Endothelial cell of umbilical vein (primary cell): ENCODE measurements at regions not wholly inside any gene's neighbourhood (a gene's known extent, or its start where the extent isn't known, plus 50 kb on each side); places are given as distances from the start of the nearest gene placed in this dataset.

ENCODE experiments used
- EZH2 ChIP-seq: IDR thresholded peaks from 2 replicates; pipeline ENCODE4 v1.6.1; 2012; ENCODE audit warnings: borderline replicate concordance, low read depth, mild to moderate bottlenecking, moderate library complexity, low read length, inconsistent platforms; ENCODE audit not compliant: severe bottlenecking
- JUN ChIP-seq: IDR thresholded peaks from 2 replicates; pipeline ENCODE4 v1.6.1; 2011; ENCODE audit warnings: borderline replicate concordance, low read depth; ENCODE audit not compliant: insufficient read length, insufficient read depth
- TF ChIP-seq, protein P1 (sequence below), 2 donors: IDR thresholded peaks; 1 replicate in 1 of 2; 2 replicates in 1 of 2; pipeline ENCODE4 v1.5.1; 2011; ENCODE audit warnings: low read length in 2 of 2, mild to moderate bottlenecking in 2 of 2, moderate library complexity in 2 of 2, control low read depth in 1 of 2, inconsistent platforms in 1 of 2, low read depth in 1 of 2; ENCODE audit not compliant: insufficient read depth in 1 of 2; ENCODE audit errors: extremely low read depth in 1 of 2

- no peak for TF ChIP-seq EZH2
- no peak for TF ChIP-seq JUN
- TF ChIP-seq, protein P1, sequence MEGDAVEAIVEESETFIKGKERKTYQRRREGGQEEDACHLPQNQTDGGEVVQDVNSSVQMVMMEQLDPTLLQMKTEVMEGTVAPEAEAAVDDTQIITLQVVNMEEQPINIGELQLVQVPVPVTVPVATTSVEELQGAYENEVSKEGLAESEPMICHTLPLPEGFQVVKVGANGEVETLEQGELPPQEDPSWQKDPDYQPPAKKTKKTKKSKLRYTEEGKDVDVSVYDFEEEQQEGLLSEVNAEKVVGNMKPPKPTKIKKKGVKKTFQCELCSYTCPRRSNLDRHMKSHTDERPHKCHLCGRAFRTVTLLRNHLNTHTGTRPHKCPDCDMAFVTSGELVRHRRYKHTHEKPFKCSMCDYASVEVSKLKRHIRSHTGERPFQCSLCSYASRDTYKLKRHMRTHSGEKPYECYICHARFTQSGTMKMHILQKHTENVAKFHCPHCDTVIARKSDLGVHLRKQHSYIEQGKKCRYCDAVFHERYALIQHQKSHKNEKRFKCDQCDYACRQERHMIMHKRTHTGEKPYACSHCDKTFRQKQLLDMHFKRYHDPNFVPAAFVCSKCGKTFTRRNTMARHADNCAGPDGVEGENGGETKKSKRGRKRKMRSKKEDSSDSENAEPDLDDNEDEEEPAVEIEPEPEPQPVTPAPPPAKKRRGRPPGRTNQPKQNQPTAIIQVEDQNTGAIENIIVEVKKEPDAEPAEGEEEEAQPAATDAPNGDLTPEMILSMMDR (IDR thresholded peaks at IDR 0.05; ENCODE audit: extremely low read depth in 1 of 2, insufficient read depth in 1 of 2, low read depth in 1 of 2, low read length in 2 of 2), result no peak
Observed at GRCh38 chr15:95150466-95150865, 919.1 kb downstream of the MCTP2 start.
